IMR-90 (cell line): ENCODE measurements at regions not wholly inside any gene's neighbourhood (a gene's known extent, or its start where the extent isn't known, plus 50 kb on each side); places are given as distances from the start of the nearest gene placed in this dataset.
A peak's percentile ranks its signal among the peaks of the same experiment; 100 is the strongest.

Experiments
- ATAC-seq: fragments of 200-7000 bp; cut with Tn5 transposase; 2 replicates; pipeline ENCODE4 v1.9.1; 2020; ENCODE audit warnings: low read depth, mild to moderate bottlenecking, moderate library complexity
- BruUV-seq: library from RNA; stranded (reverse); fragments of 400-500 nt; replicated peaks from 2 replicates; lab custom pipeline; 2021; lab: Mats Ljungman, UMichigan
- CTCF ChIA-PET: fragments of 300-600 bp; formaldehyde crosslinking; extraction: SDS; loops from one replicate; lab custom pipeline; 2021; ENCODE audit warnings: antibody characterized with exemption; lab: Yijun Ruan, JAX
- POLR2A ChIA-PET: fragments of 300-600 bp; sonication (Branson Sonifier 250); formaldehyde crosslinking; loops from one replicate; lab custom pipeline; 2022; ENCODE audit warnings: antibody characterized with exemption; ENCODE audit not compliant: unreplicated experiment; lab: Charles Lee
- DNase-seq: peaks from one replicate; pipeline ENCODE4 v3.0.0; 2013
- H2AFZ ChIP-seq: replicated peaks from 2 replicates; pipeline ENCODE3; 2013; ENCODE audit warnings: low read length, mild to moderate bottlenecking; ENCODE audit not compliant: poor library complexity
- H2AK5ac ChIP-seq: 2 replicates; pipeline ENCODE4 v1.6.1; 2013; ENCODE audit warnings: low read depth, low read length, inconsistent platforms
- H2AK9ac ChIP-seq: replicated peaks from 2 replicates; pipeline ENCODE3; 2013; ENCODE audit warnings: mild to moderate bottlenecking, low read depth, low read length, moderate library complexity; ENCODE audit not compliant: poor library complexity
- H2BK120ac ChIP-seq: 2 replicates; pipeline ENCODE4 v1.6.1; 2013; ENCODE audit warnings: low read depth, low read length, inconsistent platforms
- H2BK15ac ChIP-seq: 3 replicates; pipeline ENCODE4 v1.6.1; 2013; ENCODE audit warnings: low read depth, low read length, inconsistent platforms
- H2BK20ac ChIP-seq: 2 replicates; pipeline ENCODE4 v1.6.1; 2013; ENCODE audit warnings: low read depth, mild to moderate bottlenecking, inconsistent platforms, low read length, moderate library complexity
- H2BK5ac ChIP-seq: 2 replicates; pipeline ENCODE4 v1.6.1; 2013; ENCODE audit warnings: mild to moderate bottlenecking, low read depth, low read length, inconsistent platforms; ENCODE audit not compliant: poor library complexity, severe bottlenecking
- H3K14ac ChIP-seq: replicated peaks from 2 replicates; pipeline ENCODE4 v1.6.1; 2013; ENCODE audit warnings: low read depth, low read length, inconsistent platforms
- H3K18ac ChIP-seq: 2 replicates; pipeline ENCODE4 v1.6.1; 2013; ENCODE audit warnings: low read depth, low read length, control low read depth
- H3K23ac ChIP-seq: 2 replicates; pipeline ENCODE4 v1.6.1; 2013; ENCODE audit warnings: low read depth, low read length, inconsistent platforms
- H3K27ac ChIP-seq: 2 replicates; pipeline ENCODE4 v1.5.1; 2013; ENCODE audit warnings: mild to moderate bottlenecking, control low read depth, low read length; ENCODE audit not compliant: insufficient read depth
- H3K27me3 ChIP-seq: 2 replicates; pipeline ENCODE4 v1.6.1; 2013; ENCODE audit warnings: low read length; ENCODE audit not compliant: control insufficient read depth, insufficient read depth
- H3K36me3 ChIP-seq: 2 replicates; pipeline ENCODE4 v1.6.1; 2013; ENCODE audit warnings: low read length, mixed read lengths; ENCODE audit not compliant: control insufficient read depth, insufficient read depth
- H3K4ac ChIP-seq: 2 replicates; pipeline ENCODE4 v1.6.1; 2013; ENCODE audit warnings: low read depth, low read length, inconsistent platforms
- H3K4me1 ChIP-seq: 2 replicates; pipeline ENCODE4 v1.6.1; 2013; ENCODE audit warnings: low read length, mixed read lengths; ENCODE audit not compliant: control insufficient read depth, insufficient read depth
- H3K4me2 ChIP-seq: 2 replicates; pipeline ENCODE4 v1.6.1; 2013; ENCODE audit warnings: low read depth, mild to moderate bottlenecking, control low read depth, low read length, moderate library complexity
- H3K4me3 ChIP-seq: 2 replicates; pipeline ENCODE4 v1.5.1; 2013; ENCODE audit warnings: low read depth, mild to moderate bottlenecking, control low read depth, low read length, moderate library complexity; ENCODE audit not compliant: insufficient read depth
- H3K56ac ChIP-seq: 2 replicates; pipeline ENCODE4 v1.6.1; 2013; ENCODE audit warnings: low read length, inconsistent platforms; ENCODE audit not compliant: insufficient read depth; ENCODE audit errors: extremely low read depth
- H3K79me1 ChIP-seq, 2 experiments: 2 replicates each; pipeline ENCODE4 v1.6.1; 2013; ENCODE audit warnings: low read length in 2 of 2, inconsistent platforms in 1 of 2, low read depth in 1 of 2
- H3K9ac ChIP-seq: 2 replicates; pipeline ENCODE4 v1.6.1; 2013; ENCODE audit warnings: low read depth, low read length, control low read depth
- H3K9me1 ChIP-seq: 2 replicates; pipeline ENCODE4 v1.6.1; 2013; ENCODE audit warnings: low read length, inconsistent platforms; ENCODE audit not compliant: insufficient read depth
- H3K9me3 ChIP-seq: 2 replicates; pipeline ENCODE4 v1.6.1; 2013; ENCODE audit warnings: low read length; ENCODE audit not compliant: control insufficient read depth, insufficient read depth
- H4K20me1 ChIP-seq: 2 replicates; pipeline ENCODE4 v1.6.1; 2013; ENCODE audit warnings: low read length, inconsistent platforms; ENCODE audit not compliant: insufficient read depth
- H4K5ac ChIP-seq: 2 replicates; pipeline ENCODE4 v1.6.1; 2013; ENCODE audit warnings: mild to moderate bottlenecking, low read depth, low read length, control low read depth
- H4K8ac ChIP-seq, 2 experiments: 2 replicates each; pipeline ENCODE4 v1.6.1; 2013; ENCODE audit warnings: low read depth in 2 of 2, low read length in 2 of 2, control low read depth in 1 of 2, inconsistent platforms in 1 of 2
- H4K91ac ChIP-seq: 2 replicates; pipeline ENCODE4 v1.6.1; 2013; ENCODE audit warnings: low read depth, low read length, inconsistent platforms; ENCODE audit not compliant: insufficient read depth
- BHLHE40 ChIP-seq: fragments of 150-350 bp; IDR thresholded peaks from 2 replicates; pipeline ENCODE4 v1.6.1; 2016; ENCODE audit warnings: mild to moderate bottlenecking, low read depth, low read length
- CEBPB ChIP-seq: IDR thresholded peaks from 2 replicates; pipeline ENCODE4 v1.6.1; 2012; ENCODE audit warnings: low read depth, low read length, improper control_type of control experiment
- CHD1 ChIP-seq: IDR thresholded peaks from 2 replicates; pipeline ENCODE4 v1.6.1; 2012; ENCODE audit warnings: low read depth, low read length, improper control_type of control experiment
- FOS ChIP-seq: fragments of 150-350 bp; IDR thresholded peaks from 2 replicates; pipeline ENCODE4 v1.6.1; 2016; ENCODE audit warnings: low read depth, low read length
- MAFK ChIP-seq: IDR thresholded peaks from 2 replicates; pipeline ENCODE4 v1.6.1; 2012; ENCODE audit warnings: low read depth, low read length, improper control_type of control experiment
- MAZ ChIP-seq: IDR thresholded peaks from 2 replicates; pipeline ENCODE4 v1.6.1; 2012; ENCODE audit warnings: low read depth, mild to moderate bottlenecking, low read length, improper control_type of control experiment, moderate library complexity, borderline replicate concordance
- MXI1 ChIP-seq: IDR thresholded peaks from 2 replicates; pipeline ENCODE4 v1.6.1; 2012; ENCODE audit warnings: low read depth, mild to moderate bottlenecking, low read length, moderate library complexity, borderline replicate concordance
- RAD21 ChIP-seq: IDR thresholded peaks from 2 replicates; pipeline ENCODE4 v1.6.1; 2012; ENCODE audit warnings: low read length, improper control_type of control experiment
- RCOR1 ChIP-seq: IDR thresholded peaks from 2 replicates; pipeline ENCODE4 v1.6.1; 2012; ENCODE audit warnings: mild to moderate bottlenecking, low read length, improper control_type of control experiment; ENCODE audit not compliant: insufficient replicate concordance
- RFX5 ChIP-seq: IDR thresholded peaks from 2 replicates; pipeline ENCODE4 v1.8.0; 2012; ENCODE audit warnings: low read depth, mild to moderate bottlenecking, low read length, moderate library complexity
- SMC3 ChIP-seq: fragments of 150-350 bp; IDR thresholded peaks from 2 replicates; pipeline ENCODE4 v1.6.1; 2016; ENCODE audit warnings: low read depth, mild to moderate bottlenecking, antibody characterized with exemption, low read length, moderate library complexity
- WGBS, 2 experiments: methylation state at CpG; one replicate each; pipeline versions ENCODE4 v1.1.5 to v1.1.7; 2013; ENCODE audit warnings: missing lambda C conversion rate in 2 of 2; ENCODE audit not compliant: insufficient read length in 1 of 2; ENCODE audit errors: extremely low coverage in 2 of 2; 5-methylcytosine and 5-hydroxymethylcytosine counted together
- dilution Hi-C: fragments of 300-500 bp; cut with HindIII; formaldehyde crosslinking; loops from one replicate; pipeline ENCODE4 v1.14.3; 2018; ENCODE audit warnings: low sequenced_read_pairs; ENCODE audit not compliant: unreplicated experiment
- in situ Hi-C: fragments of 300-500 bp; cut with MboI; formaldehyde crosslinking; loops from 3 replicates; pipeline ENCODE4 v1.14.3; 2019; ENCODE audit warnings: low sequenced_read_pairs, inconsistent platforms, mixed read lengths
- intact Hi-C: fragments of 100-400 bp; cut with micrococcal nuclease; formaldehyde crosslinking; loops from 2 replicates; pipeline ENCODE4 v1.10.0; 2022
- TF ChIP-seq, protein P1 (sequence below): conservative IDR thresholded peaks from 2 replicates; pipeline ENCODE4 v1.5.1; 2012; ENCODE audit warnings: mild to moderate bottlenecking, low read depth, low read length, improper control_type of control experiment
- TF ChIP-seq, protein P2 (sequence below): fragments of 150-350 bp; IDR thresholded peaks from 2 replicates; pipeline ENCODE4 v1.6.1; 2017; ENCODE audit warnings: mild to moderate bottlenecking, antibody characterized with exemption, low read length, low read depth

DNA sequence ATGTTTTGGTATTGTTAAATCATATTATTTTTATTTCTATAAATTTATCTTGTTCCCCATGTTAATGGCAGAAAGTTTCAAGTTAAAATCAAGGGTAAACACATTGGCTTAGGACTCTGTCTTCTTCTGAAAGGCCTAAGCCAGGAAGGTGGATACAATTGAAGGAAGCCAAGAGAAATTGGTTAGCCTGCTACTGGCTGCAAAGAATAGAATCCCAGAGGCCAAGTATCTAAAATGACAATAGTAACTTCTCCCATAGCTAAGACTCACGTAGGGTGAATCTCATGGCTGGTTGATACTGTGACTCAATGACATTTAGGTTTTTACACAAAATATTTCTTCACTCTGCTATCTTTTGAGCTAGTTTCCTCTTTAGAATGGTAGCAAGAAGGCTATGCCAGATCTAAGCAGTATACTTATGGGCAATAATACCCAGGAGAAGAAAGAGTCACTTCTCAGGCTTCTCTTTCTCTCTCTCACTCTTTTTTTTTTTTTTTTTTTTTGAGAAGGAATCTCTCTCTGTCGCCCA lies 621.5 kb upstream of the TBL1XR1 start:
- no peak for TF ChIP-seq MXI1
- TF ChIP-seq FOS: no peak
- no peak for TF ChIP-seq RFX5
- TF ChIP-seq MAZ: no peak
- TF ChIP-seq, protein P1, sequence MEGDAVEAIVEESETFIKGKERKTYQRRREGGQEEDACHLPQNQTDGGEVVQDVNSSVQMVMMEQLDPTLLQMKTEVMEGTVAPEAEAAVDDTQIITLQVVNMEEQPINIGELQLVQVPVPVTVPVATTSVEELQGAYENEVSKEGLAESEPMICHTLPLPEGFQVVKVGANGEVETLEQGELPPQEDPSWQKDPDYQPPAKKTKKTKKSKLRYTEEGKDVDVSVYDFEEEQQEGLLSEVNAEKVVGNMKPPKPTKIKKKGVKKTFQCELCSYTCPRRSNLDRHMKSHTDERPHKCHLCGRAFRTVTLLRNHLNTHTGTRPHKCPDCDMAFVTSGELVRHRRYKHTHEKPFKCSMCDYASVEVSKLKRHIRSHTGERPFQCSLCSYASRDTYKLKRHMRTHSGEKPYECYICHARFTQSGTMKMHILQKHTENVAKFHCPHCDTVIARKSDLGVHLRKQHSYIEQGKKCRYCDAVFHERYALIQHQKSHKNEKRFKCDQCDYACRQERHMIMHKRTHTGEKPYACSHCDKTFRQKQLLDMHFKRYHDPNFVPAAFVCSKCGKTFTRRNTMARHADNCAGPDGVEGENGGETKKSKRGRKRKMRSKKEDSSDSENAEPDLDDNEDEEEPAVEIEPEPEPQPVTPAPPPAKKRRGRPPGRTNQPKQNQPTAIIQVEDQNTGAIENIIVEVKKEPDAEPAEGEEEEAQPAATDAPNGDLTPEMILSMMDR: no peak
- no peak for TF ChIP-seq BHLHE40
- TF ChIP-seq RAD21: no peak
- no peak for TF ChIP-seq CEBPB
- TF ChIP-seq RCOR1: no peak
- no peak for TF ChIP-seq MAFK
- no peak for TF ChIP-seq CHD1
- TF ChIP-seq SMC3: no peak
- TF ChIP-seq, protein P2, sequence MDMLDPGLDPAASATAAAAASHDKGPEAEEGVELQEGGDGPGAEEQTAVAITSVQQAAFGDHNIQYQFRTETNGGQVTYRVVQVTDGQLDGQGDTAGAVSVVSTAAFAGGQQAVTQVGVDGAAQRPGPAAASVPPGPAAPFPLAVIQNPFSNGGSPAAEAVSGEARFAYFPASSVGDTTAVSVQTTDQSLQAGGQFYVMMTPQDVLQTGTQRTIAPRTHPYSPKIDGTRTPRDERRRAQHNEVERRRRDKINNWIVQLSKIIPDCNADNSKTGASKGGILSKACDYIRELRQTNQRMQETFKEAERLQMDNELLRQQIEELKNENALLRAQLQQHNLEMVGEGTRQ: no peak
- no peaks in the 10 kb centered on the region for H3K9me1 ChIP-seq
- H2AFZ ChIP-seq: no peak overlapping the region
- H3K36me3 ChIP-seq: no peaks in the 10 kb centered on the region
- H4K91ac ChIP-seq: no peak overlapping the region; the same call in 1 of the 2 replicates
- no peak overlapping the region for H3K4me3 ChIP-seq
- BruUV-seq: no TSS peak
- no peak overlapping the region for H2BK5ac ChIP-seq
- intact Hi-C loops (no loop called here), in situ Hi-C loops (no loop called here), dilution Hi-C loops (no loop called here)
- peaks cover 4% of the 10 kb centered on the region for H3K4me1 ChIP-seq
- H3K14ac ChIP-seq: no peak overlapping the region
- 0 out of 3 replicates have a peak overlapping the region, but pooled peaks have one; percentile 60 for H2BK15ac ChIP-seq
- H3K27me3 ChIP-seq: no peaks in the 10 kb centered on the region
- CTCF ChIA-PET: no interaction called here
- H3K27ac ChIP-seq: no peak overlapping the region
- no peak overlapping the region for H3K9ac ChIP-seq
- no peak overlapping the region for H3K56ac ChIP-seq
- no peak for ATAC-seq
- no peak overlapping the region for H2AK9ac ChIP-seq
- H3K9me3 ChIP-seq: no peaks in the 10 kb centered on the region
- no peak overlapping the region for H4K5ac ChIP-seq
- H2AK5ac ChIP-seq: no peak overlapping the region
- DNase-seq: no peak
- H3K23ac ChIP-seq: no peak overlapping the region
- H2BK120ac ChIP-seq: no peak overlapping the region
- no peaks in the 10 kb centered on the region for H4K20me1 ChIP-seq
- no CpG with 5 or more reads among the region's 2 CpGs for WGBS, 2 experiments
- no peak overlapping the region for H3K4ac ChIP-seq
- no peaks in the 10 kb centered on the region for H3K79me1 ChIP-seq
- POLR2A ChIA-PET: interaction anchor here (0.6 to 0.7 kb wide), 2 partner anchors 68 to 522 kb away, joined by 8 to 13 read pairs; no protein-coding TSS in a partner anchor
- peak overlapping the region; percentile 20; the same call in 1 of the 2 replicates for H2BK20ac ChIP-seq
- H3K4me2 ChIP-seq: no peak overlapping the region
- H4K8ac ChIP-seq: no peak overlapping the region
- peak overlapping the region; percentile 45; the same call in 1 of the 2 replicates for H3K18ac ChIP-seq
